Type B pancreatic cell (in vitro differentiated cells): ENCODE measurements at regions not wholly inside any gene's neighbourhood (a gene's known extent, or its start where the extent isn't known, plus 50 kb on each side); places are given as distances from the start of the nearest gene placed in this dataset.

ENCODE experiments used
- DNase-seq: peaks from one replicate; pipeline ENCODE4 v3.0.0; 2021; ENCODE audit warnings: mixed read lengths; ENCODE audit not compliant: unreplicated experiment; ENCODE audit errors: extremely low spot score
- H3K27ac Mint-ChIP-seq: 2 replicates; pipeline ENCODE4 v1.8.0; 2021; ENCODE audit warnings: mild to moderate bottlenecking, mixed read lengths
- H3K27me3 Mint-ChIP-seq: 2 replicates; pipeline ENCODE4 v1.8.0; 2021; ENCODE audit warnings: mixed read lengths
- H3K36me3 Mint-ChIP-seq: 2 replicates; pipeline ENCODE4 v1.8.0; 2021; ENCODE audit warnings: mixed read lengths
- H3K4me1 Mint-ChIP-seq: one replicate; pipeline ENCODE4 v1.8.0; 2021; ENCODE audit warnings: mixed read lengths; ENCODE audit not compliant: unreplicated experiment
- H3K4me3 Mint-ChIP-seq: 2 replicates; pipeline ENCODE4 v1.8.0; 2021; ENCODE audit warnings: mild to moderate bottlenecking, mixed read lengths
- H3K9me3 Mint-ChIP-seq: 2 replicates; pipeline ENCODE4 v1.8.0; 2021; ENCODE audit warnings: mixed read lengths
- TF ChIP-seq, protein P1 (sequence below): fragments of 200-600 bp; sonication (generic); conservative IDR thresholded peaks from 2 replicates; pipeline ENCODE4 v1.5.0; 2021; ENCODE audit warnings: antibody characterized with exemption, mild to moderate bottlenecking

DNA sequence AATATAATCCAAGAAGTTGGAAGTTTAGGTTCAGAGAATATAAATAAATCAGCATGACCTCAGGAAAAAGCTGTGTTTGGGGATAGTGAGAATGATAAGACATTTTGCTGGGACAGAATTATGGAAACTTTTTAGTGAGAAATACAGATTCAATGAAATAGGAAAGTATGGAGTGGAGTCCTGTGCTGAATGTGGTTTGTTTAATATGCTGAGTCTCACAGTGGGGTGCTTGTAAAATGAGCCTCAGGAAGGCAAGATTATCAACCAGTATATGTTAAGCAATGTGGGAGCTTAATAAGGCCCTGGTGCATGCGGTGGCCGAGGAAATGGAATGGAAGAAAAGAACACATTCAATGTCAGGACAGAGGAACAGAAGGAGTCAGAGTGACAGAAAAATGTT is 1554.7 kb upstream of the TENM3 start:
- no peaks in the 10 kb centered on the region for H3K27me3 Mint-ChIP-seq

DNA sequence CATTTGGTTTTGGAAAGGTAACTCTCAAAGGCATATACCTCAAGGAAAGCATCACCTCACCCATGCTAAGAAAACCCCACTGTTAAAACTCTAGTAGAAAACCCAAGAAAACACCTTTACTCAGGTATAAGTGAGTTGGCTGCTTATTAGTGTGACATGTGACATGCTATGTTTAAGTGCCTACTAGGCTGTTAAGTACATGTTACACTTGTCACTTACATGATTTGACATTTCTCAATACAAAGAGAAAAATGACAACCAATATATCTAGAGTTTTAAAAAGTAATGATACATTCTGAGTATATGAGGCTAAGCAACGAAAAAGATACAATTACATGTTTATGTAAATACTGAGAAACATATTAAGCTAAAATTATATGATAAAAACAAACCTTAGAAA is 1548.3 kb upstream of the TENM3 start:
- no peak overlapping the region for H3K27ac Mint-ChIP-seq
- no peak for DNase-seq
- H3K27me3 Mint-ChIP-seq, result no peaks in the 10 kb centered on the region
- TF ChIP-seq, protein P1, sequence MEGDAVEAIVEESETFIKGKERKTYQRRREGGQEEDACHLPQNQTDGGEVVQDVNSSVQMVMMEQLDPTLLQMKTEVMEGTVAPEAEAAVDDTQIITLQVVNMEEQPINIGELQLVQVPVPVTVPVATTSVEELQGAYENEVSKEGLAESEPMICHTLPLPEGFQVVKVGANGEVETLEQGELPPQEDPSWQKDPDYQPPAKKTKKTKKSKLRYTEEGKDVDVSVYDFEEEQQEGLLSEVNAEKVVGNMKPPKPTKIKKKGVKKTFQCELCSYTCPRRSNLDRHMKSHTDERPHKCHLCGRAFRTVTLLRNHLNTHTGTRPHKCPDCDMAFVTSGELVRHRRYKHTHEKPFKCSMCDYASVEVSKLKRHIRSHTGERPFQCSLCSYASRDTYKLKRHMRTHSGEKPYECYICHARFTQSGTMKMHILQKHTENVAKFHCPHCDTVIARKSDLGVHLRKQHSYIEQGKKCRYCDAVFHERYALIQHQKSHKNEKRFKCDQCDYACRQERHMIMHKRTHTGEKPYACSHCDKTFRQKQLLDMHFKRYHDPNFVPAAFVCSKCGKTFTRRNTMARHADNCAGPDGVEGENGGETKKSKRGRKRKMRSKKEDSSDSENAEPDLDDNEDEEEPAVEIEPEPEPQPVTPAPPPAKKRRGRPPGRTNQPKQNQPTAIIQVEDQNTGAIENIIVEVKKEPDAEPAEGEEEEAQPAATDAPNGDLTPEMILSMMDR, result no peak
- peaks cover 14% of the 10 kb centered on the region for H3K4me1 Mint-ChIP-seq
- peaks cover 6% of the 10 kb centered on the region for H3K9me3 Mint-ChIP-seq
- no peaks in the 10 kb centered on the region for H3K36me3 Mint-ChIP-seq
- no peak overlapping the region for H3K4me3 Mint-ChIP-seq

More for the DNA sequence above, 1554.7 kb upstream of the TENM3 start:
- no peaks in the 10 kb centered on the region for H3K36me3 Mint-ChIP-seq
- TF ChIP-seq, protein P1, result no peak
- H3K4me1 Mint-ChIP-seq, result peaks cover 16% of the 10 kb centered on the region
- H3K9me3 Mint-ChIP-seq, result peaks cover 14% of the 10 kb centered on the region
- no peak for DNase-seq
- H3K4me3 Mint-ChIP-seq, result no peak overlapping the region
- no peak overlapping the region for H3K27ac Mint-ChIP-seq

DNA sequence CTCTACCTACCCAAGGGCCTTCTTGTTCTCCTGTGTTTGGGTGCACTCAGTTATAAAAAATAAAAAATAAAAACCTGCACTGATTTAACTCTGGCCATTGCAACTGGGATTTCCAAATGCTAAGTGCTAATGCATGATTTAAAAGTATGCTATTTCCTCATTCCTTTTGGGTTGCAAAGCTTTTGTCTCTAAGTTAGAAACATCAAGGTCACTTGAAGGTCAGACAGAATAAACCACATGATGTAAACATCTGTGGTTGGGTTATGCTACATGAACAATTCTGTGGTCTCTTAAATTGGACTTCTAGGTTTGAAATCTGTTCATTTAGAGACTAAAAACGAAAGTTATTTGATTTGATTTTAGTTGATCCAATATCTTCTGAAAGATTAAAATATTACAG is 1547.4 kb upstream of the TENM3 start:
- TF ChIP-seq, protein P1, result no peak
- DNase-seq, result no peak
- Mint-ChIP-seq H3K4me1 (peaks cover 14% of the 10 kb centered on the region), H3K27ac (peak overlapping the region; percentile 36), H3K4me3 (no peak overlapping the region), H3K36me3 (no peaks in the 10 kb centered on the region), H3K9me3 (peaks cover 6% of the 10 kb centered on the region), H3K27me3 (no peaks in the 10 kb centered on the region)

DNA sequence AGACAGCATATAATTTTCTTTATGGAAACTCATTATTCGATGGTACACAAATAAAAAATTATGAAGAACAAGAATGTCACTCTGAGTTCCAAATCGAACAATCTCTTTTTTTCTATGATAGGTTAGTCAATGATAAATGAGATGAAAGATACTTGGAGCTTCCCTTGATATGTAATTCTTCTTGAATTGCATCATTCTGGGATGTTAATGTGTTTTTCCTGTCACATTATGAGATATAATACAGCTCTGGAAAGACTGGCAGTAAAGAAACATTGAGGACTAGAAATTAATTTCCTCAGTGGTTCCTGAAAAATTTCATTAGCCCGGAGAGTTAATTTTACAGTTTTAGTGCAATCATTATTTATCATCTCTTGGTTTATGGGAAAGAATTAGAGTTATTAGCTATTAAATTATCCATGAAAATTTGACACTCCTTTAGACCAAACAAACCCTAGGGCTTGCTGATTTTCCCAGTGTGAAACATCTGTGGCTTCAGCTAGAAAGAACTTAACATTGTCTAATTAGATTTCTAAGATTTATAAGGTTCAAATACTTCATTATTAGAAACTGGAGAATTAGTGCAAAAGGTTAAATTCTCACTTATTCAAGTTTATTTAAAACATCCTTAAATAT is 1546.6 kb upstream of the TENM3 start:
- DNase-seq, result no peak
- no peaks in the 10 kb centered on the region for H3K27me3 Mint-ChIP-seq
- peaks cover 6% of the 10 kb centered on the region for H3K9me3 Mint-ChIP-seq
- H3K27ac Mint-ChIP-seq, result no peak overlapping the region
- TF ChIP-seq, protein P1, result no peak
- peaks cover 14% of the 10 kb centered on the region for H3K4me1 Mint-ChIP-seq
- no peaks in the 10 kb centered on the region for H3K36me3 Mint-ChIP-seq
- H3K4me3 Mint-ChIP-seq, result no peak overlapping the region

DNA sequence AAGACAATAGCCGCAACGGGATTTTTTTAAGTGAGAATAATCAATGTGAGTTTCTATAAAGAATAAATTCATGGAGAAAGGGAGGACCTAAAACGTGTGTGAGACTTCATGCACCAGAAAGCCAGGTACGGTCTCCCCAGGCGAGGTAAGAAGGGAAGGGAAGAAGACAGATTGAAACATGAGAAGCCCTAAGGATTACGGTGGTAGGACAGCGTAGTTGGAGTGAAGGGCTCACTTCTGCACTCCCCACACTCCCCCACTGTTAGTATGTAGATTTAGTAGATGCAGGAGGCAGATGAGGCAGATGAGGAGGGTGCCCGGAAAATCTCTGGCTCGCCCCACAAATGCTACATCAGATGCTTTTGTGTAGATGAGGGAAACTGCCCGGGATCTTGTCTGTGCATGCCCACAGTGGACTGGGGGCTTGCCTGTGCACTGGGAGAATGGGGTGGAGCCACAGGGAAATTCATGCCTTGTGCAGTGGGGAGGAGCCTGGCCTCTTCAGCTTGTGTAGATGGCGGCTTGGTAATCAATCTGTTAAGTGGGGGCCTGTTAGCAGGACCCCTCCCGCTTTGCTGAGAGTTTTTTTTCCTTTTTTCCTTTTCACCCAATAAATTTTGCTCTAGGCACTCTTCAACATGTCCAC is 1544.5 kb upstream of the TENM3 start:
- DNase-seq, result no peak
- no peaks in the 10 kb centered on the region for H3K27me3 Mint-ChIP-seq
- TF ChIP-seq, protein P1, result no peak
- peak overlapping the region; percentile 49 for H3K4me3 Mint-ChIP-seq
- peak overlapping the region; percentile 4 for H3K27ac Mint-ChIP-seq
- no peaks in the 10 kb centered on the region for H3K36me3 Mint-ChIP-seq
- peaks cover 5% of the 10 kb centered on the region for H3K9me3 Mint-ChIP-seq
- H3K4me1 Mint-ChIP-seq, result peaks cover 14% of the 10 kb centered on the region
